Medulla oblongata (tissue), 1 donor: ENCODE measurements at regions not wholly inside any gene's neighbourhood (a gene's known extent, or its start where the extent isn't known, plus 50 kb on each side); places are given as distances from the start of the nearest gene placed in this dataset.

Source experiments
- DNase-seq: peaks from one replicate; pipeline ENCODE4 v3.0.0-alpha.2; 2015; ENCODE audit errors: extremely low spot score

GRCh38 chr18:2168022-2168421, 403.3 kb downstream of the METTL4 start:
- DNase-seq = no peak

- DNase-seq = no peak
Measured at GRCh38 chr18:2169656-2170055, 401.6 kb downstream of the METTL4 start.

DNA sequence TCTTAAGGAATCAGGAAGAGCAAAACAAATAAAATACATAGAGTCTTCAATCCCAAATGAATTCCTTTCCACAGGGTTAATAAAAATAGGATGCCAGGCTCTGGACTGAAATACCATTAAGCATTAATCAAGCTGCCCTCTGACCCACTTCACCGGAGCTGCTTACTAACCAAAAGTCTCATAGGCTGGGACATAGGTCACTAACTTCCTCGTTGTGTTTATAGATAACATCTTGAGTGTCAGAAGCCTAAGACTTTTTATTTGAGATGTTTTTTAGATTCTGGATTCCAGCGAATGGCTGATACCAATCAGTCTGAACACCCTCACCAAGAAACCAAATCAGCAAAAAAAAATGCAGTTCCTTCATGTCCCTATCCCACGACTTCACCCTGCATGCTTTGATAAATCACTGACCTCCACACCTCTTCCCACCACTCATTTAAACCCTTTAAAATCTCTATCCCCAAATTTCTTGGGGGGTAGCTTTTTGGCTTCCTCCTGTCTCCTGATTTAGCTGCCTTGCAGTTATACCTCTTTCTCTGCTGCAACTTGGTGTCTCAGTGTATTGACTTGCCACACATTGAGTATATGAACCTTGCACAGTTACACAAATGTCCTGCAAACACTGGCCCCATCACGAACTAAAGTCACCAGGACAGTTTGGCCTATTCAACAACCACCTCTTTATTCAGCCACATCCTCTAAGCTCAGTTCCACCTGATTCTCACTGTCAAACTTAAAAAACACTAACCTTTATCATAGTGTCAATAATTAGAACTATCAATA, 399.3 kb downstream of the METTL4 start:
- DNase-seq = no peak

- no peak for DNase-seq
Measured at GRCh38 chr18:2172881-2173280, 398.4 kb downstream of the METTL4 start.

DNA sequence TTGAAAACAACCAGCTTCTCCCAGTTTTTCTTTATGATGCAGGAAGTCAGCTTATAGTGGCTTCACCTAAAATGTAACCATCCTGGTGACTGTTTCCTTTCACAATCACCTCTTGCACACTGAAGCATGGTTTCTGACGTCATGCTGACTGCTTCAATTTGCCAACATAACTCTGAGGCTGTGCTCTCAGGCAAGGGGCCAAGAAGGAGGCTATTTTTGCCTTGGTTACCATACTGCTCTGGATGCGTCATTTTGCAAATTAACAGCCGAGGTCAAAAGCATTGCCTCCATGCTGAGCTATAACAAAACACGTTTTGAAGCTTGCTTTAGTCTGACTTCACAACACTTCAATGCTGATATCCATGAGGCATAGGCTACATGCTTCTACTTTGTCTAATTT, 397.8 kb downstream of the METTL4 start:
- no peak for DNase-seq

DNA sequence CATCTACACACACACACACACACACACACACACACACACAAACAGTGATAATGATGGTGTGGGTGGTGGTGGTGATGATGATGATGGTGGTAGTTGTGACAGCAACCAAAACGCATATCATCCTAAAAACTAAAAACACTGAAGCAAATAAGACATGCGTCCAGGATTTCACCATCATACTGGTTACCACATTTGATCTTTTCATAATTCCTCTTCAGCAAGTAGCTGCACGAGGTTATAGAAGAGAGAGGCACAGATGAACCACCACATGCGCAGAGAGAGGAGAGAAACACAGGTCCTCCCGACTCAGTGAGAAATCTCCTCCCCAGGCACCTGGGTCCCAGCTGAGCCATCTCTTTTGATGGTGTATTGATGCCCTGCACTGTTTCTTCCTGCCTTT, 393.3 kb downstream of the METTL4 start:
- DNase-seq = no peak

DNA sequence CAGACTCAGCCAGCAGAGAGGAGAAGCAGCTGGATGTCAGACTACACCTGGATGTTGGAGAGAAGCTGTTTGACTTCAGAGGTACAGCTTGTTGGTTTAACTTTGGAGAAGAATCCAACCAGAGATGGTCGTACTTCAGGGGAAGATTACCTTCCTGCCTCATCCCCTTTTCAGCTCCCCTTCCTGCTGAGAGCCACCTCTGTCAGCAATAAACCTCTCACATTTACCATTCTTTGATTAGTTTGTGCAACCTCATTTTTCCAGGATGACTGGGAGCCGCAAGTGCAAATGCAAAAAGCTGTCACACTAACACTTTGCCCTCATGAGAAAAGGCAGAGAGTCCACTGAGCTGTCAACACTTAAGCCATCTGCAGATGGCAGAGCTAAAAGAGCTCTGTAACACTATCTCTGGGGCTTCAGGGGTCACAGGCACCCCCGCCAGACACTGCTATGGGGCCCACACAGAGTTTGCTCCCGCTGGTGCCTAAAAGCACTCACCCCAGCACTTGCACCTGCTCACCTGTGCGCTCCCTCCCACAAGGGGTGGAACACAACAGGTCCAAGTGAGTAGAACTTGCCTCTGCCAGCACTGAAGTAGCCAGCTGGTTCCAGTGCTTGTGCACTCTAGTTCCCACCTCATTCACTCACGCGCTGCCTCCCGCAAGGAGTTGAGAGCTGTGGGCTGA, 391.7 kb downstream of the METTL4 start:
- DNase-seq = no peak

DNA sequence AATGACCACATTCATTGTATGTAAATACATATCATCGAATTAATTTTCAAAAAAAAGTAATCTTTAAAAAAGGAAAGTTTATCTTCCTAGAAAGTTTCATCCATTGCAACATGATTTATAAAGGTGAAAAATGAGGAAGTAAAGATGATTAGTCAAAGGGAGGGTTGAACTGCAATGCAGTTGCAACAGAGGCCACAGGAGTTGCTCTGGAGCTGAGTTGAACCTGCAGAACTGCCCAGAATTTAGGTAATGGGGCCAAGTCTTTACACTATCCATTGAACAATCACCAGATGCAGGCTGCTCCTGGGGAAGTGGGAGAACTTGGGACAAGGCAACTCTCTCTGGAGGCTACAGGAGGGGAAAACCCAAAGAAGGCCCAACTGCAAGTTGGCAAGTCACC, 390.7 kb downstream of the METTL4 start:
- no peak for DNase-seq

GRCh38 chr18:2183432-2183831, 387.9 kb downstream of the METTL4 start:
- no peak for DNase-seq

DNA sequence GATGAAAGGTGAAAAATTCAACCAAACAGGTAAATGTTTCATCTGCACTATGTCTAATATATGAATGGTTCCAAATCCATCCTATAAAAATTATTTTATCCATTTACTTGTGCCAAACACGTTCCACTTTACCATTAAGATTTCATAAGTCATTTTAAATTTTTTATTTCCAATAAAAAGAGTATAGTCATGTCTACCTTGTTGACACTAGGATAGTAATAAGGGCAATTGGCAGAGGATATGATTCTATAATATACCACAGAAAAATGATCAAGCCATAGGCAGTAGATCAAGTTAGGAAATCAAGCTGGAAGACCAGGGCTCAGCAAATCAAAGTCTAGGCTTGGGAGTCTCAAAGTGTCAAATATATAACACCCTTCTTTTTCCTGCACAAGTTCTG, 384.3 kb downstream of the METTL4 start:
- no peak for DNase-seq

DNA sequence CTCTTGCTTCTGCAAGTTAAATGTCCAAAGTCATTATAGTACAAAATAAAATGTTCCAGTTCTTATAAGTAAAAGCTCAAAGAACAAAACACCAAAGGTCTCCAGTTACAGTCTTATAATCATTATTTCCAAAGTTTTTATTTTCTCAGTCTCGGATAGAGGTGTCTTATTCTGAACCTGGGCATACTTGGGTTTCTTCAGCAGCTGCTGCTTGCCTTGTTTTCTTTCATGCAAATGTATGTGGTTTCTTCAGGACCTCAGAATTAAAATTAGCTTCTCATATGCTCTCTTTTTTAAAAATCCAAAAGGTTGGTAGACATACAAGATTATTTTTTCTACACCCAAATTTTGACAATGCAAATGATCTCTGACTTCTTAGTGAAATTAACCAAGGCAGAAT, 383.0 kb downstream of the METTL4 start:
- DNase-seq = no peak

GRCh38 chr18:2191180-2191790, 380.0 kb downstream of the METTL4 start:
- DNase-seq = no peak

DNA sequence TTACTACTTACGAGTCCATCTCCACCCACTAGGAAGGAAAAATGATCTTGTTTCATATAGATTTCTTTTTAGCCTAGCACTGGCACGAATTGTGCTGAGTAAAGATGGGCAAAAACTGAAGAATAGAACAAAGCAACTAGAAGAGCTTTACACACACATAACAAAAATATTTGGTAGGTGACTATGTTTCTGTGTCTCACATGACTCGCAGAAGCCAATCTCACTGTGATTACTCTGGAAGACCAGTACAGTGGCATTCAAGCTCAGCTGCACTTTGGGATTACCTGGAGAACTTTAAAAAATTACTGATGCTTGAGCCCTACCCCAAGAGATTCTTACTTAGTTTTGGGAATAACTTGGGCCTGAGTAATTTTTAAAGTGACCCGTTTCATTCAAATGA, 378.7 kb downstream of the METTL4 start:
- DNase-seq = no peak

GRCh38 chr18:2197946-2198345, 373.4 kb downstream of the METTL4 start:
- no peak for DNase-seq

DNA sequence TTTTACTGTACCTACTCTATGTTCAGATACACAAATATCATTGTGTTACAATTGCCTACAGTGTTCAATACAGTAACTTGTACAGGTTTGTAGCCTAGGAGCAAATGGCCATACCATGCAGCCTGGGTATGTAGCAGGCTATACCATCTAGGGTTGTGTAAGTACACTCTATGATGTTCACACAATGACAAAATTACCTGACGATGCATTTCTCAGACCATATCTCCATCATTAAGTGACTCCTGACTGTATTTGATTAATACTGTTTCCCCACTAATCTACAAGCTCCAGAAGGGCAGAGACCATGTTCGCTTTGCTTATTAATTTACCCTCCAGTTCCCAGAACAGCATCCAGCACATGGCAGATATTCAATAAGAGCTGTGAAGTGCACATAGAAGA, 372.2 kb downstream of the METTL4 start:
- no peak for DNase-seq

- no peak for DNase-seq
Measured at GRCh38 chr18:2201036-2201600, 370.2 kb downstream of the METTL4 start.

- no peak for DNase-seq
Measured at GRCh38 chr18:2204736-2205135, 366.6 kb downstream of the METTL4 start.

DNA sequence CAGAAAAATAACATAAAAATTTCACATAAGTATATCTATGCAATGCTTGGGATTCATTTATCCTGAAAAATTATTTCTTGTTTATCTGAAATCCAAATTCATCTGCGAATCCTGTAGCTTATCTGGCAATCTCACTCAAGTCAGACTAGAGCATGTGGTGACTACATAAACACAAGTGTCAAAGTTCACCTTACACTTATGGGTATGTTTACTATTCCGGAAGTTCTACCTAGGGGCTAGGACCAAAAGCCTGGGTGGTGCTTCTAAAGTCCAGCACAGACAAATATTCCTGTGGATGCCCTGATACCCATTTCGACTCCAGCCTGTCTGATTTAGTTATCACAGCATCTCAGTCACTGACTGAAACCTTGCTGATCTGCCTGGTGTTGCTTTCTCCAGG, 364.0 kb downstream of the METTL4 start:
- DNase-seq = no peak

DNA sequence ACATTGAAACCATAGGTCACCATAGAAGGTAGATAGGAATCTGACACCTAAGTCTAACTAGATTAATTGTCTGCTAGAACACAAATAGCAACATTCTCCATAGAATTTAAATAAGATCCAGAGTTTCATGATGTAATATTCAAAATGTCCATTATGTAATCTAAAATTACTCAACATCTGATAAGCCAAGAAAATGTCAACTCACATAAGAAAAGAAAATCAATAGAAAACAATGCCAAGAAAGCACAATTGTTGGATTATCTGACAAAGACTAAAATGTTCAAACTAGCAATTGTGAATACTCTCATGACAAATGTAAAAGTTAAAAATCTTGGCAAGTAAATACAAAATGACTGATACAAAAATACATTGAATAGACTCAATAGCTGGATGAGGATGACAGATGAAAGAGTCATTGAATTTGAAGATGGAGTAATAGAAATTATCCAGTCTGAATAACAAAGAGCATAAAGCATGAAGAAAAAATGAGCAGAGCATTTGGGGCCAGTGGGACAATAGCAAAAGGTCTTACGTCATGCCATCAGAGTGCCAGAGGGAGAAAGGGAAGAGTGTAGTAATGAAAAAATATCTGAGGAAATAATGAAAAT, 358.6 kb downstream of the METTL4 start:
- DNase-seq = no peak

GRCh38 chr18:2213905-2214304, 357.4 kb downstream of the METTL4 start:
- no peak for DNase-seq

DNA sequence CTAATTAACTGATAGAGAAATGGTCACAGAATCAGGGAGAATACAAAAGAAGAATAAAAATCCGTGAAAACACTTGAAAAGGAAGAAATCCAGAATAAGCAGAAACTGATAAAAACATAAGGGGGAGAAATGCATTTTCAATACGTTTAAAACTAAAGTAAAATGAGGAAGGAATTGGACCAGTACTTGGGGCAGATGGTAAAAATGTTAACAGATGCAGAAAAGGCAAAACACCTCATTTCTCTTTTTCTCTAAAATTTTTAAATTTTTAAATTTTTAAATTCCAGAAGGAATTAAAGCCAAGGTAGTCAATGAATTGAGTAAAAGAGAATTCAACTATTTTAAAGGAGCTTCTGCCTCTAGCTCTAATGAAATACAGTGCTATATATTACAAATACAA, 353.9 kb downstream of the METTL4 start:
- no peak for DNase-seq

DNA sequence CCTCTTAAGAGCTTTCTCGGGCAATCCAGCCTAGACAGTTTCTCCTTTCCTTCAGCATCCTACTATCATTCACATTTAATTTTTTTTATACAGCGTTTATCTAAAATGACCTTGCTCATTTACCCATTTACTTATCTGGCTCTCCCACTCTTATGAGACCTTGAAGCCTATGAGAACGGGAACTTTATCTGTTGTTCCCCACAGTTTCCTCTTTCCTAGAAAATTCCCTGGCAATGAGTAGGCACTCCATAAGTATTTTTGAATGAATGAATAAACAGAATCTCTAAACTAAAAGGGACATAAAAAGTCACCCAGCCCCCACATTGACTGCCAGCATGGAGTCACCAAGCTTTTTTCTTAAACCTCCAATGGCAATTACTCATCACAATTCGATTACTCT, 353.2 kb downstream of the METTL4 start:
- DNase-seq = no peak
